HG03135 (cell line): ENCODE measurements at regions not wholly inside any gene's neighbourhood (a gene's known extent, or its start where the extent isn't known, plus 50 kb on each side); places are given as distances from the start of the nearest gene placed in this dataset.

Experiments used
- ATAC-seq: cut with Tn5 transposase; IDR thresholded peaks from one replicate; pipeline ENCODE4 v1.9.1; 2021; ENCODE audit warnings: mild to moderate bottlenecking, moderate library complexity; ENCODE audit not compliant: unreplicated experiment

DNA sequence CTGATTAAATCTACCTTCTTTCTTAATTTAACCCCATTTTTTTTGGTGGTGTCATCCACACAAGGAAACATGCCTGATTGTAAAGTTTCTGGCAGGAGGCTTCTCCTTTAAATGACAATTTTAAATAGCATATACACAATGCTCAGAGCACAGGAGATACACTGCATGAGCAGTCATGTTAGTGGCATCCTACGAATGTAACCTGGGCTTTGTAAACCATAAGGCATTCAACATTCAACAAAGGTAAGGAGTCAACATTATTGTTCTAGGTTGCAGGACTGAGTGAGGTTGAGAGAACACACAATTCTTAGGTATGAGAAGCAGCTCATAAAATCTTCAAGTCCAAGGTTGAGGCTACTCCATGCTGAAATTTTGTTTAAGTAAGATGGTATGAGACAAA is 266.6 kb upstream of the SIX2 start:
- no peak for ATAC-seq

DNA sequence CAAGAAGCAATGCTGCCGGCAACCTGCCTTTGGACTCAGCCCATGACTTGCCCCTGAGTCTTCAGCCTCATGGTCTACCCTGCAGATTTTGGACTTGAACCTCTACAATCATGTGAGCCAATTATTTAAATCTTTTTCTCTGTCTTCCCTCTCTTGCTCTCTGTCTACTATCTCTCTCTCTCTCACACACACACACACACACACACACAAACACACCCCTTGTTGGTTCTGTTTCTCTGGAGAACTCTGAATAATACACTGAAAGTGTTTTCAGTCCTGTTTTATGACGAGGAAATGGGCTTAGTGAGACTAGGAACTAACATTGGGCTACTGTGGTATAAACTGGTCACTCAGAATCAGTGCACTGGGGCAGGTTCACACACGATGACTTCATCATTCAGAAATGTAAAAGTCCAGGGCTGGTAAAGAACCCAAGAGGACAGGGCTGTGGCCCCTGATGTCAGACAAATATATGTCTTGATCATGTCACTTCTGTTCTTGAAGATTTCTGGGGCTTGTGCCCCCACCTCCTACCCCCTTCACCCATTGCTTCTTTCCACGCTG is 266.1 kb upstream of the SIX2 start:
- ATAC-seq: no peak

DNA sequence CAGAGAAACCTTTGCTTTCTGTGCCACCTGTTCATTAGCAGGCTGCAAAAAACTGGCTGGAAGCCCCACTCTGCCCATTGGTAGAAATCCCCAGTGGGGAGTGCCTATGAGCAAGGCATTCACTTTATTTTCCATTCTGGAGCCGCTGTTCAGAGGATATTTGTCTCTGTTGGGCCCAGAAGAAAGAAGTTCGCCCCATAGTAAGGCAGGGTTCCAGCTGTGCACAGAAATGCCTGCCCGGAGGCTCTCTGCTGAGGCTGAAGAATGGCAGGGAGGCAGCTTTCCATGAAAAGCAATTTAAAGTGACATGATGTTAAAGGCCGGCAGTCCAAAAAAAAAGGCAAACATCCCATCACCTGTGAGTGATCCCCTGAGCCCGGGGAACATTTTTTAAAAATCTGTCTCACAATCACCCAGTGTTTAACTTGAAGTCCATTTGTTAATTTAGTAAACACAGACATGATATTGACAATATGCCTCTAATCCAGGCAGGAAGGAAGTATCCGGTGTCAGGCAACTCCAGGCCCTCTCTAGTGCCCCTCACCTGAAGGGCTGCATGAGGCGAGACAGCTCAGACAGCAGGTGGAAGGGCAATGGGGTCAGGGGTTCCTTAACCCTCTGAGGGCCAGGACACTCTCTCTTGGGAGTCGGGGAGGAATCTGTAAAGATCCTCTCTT is 265.1 kb upstream of the SIX2 start:
- ATAC-seq: no peak

DNA sequence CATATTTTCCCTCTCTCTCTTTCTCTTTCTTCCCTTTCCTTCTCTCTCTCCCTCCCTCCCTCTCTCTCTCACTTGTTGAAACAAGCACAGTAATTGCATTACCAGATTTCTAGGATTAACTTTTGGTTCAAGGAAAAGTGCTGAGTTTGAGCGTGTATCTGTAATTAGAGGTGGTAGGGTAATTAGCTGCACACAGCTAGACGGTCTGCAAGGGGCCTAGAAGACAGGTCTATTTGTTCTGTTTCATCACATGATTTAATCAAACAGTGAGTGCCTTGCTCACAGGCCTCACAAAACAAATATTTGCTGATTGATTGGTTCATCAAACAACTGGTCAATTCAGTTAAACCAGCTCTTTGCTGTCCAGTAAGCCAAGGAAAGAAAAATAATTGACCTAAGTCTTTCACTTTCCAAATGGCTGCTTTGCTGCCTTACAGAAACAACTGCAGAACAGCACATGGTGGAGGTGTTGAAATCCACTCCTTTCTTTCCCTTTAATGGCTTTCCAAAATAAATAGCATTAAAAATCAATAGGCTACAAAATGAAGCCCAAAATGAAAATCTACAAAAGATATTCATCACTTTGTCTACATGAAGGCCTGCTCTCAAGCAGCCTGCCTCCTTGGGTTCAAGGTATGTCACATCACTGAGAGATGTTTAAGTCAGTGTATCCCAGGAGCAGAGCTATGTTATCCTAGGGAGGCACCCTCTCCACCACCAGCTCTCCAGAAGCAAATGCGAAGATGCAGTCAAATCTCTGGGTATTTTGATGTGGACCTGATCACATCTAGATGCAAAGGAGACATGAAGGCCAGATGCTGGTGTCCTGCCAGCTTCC is 264.4 kb upstream of the SIX2 start:
- ATAC-seq: no peak

DNA sequence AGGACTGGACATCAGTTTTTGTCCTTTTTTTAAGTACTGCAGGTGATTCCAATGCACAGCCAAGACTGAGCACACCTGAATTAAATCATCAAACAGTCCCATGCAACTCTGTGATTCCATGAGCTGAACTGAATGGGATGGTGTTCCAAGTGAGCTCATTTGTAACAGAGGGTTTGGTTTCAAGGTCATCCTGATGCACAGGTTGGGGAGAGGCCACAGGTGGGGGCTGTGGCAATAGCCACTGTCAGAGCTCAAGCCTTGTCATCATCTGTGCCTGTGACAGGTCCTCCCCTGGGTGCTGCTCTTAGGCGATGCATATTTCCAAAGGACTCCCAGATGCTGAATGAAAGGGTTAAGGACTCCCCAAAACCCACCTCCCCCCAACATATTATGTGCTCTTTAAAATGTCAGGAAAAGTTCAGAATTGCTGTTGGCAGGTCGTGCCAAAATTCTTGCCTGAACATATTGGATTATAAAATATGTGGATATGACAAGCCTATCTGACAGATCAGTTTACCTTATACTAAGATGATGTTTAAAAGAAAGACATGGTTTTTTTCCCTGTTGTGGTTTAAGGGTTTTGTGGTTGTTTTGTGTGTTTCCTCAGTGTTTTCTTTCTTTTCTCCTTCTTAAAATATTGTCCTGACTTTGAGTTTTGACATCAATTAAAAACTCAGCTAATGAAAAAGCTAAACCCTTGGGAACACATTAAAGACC is 263.5 kb upstream of the SIX2 start:
- no peak for ATAC-seq

DNA sequence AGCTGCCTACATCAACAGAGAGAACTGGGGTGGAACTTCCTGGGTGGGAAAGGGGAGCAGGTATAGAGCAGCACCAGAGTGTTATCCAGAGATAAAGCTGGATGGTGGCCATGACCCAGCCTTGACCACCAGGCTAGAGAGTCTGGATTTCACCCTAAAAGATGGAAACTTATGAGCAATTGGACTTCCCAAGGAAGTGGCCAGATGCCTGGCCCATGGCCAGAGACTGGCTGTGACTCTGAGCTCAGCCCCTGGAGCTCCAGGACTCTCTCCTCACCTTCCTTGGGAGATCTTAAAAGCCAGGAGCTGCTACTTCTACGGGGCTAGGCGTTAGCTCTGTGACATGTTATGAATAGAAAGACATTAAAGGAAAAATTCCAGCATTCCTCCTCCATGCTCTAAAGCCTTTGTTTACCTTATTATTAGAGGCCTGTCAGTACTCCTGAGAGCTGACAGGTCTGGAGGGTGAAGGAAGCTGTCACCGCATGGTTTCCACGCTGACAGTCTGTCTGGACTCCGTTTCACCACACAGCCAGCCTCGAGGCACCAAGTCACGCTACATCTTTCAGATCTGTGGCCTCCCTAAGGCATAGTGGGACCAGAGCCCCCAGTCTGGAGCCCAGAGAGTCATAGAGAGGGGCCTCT is 260.0 kb upstream of the SIX2 start:
- ATAC-seq: no peak

DNA sequence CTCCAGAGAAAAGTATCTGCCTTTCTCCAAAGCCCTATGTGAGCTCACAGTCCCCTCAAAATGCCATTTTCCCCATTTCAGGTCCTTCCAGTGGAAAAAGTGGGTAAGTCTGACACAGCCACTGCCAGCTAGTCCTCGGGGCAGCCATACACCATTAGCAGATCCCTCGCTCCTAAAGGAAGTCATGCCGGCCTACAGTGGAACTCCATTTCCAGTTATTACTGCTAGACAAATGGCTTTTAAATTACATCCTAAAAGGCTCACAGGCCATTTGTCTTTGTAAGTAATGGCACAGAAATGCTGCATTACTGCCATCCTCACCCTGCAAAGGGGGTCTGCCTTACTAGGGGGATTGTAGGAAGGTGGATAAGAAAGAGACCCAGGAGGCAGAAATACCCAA is 259.4 kb upstream of the SIX2 start:
- ATAC-seq: no peak

DNA sequence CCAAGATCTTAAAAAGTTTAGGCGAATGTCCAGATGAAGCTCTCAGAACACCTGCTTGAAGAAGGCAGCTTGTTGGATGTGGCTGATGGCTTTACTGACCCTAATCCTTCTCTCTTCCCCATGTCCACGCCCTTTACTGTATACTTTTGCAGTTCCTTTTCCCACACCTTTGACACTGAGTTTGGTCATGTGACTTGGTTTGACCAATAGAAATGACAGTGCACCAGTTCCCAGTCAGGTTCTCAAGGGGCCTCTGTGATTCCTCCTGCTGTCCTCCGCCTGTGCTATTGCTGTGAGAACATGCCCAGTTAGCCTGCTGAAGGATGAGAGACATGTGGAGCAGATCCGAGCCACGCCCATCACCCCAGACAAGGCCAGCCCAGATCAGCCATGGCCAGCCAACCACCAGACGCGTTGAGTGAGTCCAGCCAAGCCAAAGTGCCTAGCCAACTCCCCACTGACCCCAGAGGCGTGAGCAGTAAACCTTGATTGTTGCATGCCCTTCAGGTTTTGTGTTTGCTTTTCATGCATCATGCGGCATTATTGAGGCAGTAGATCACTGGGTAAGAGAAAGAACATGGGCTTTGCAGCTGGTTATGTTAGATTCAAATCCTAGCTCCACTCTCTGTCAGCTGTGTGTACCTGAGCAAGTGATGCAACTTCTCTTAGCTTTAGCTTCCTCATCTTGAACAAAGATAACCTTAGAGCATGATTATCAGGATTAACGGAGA is 258.0 kb upstream of the SIX2 start:
- ATAC-seq: no peak

DNA sequence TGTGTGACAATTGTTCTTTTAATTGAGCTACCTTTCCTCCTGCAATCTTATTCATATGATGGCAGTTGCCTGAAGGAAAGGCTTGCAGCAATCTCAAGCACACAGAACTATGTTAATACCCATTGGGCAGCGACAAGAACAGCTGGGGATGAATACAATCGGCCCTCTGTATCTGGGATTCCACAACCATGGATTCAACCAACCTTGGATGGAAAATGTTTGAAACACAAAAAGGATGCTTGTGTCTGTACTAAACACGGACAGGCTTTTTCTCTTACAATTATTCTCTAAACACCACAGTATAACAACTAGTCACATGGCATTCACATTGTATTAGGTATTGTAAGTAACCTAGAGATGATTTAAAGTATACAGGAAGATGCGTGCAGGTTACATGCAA is 256.1 kb upstream of the SIX2 start:
- ATAC-seq: no peak

DNA sequence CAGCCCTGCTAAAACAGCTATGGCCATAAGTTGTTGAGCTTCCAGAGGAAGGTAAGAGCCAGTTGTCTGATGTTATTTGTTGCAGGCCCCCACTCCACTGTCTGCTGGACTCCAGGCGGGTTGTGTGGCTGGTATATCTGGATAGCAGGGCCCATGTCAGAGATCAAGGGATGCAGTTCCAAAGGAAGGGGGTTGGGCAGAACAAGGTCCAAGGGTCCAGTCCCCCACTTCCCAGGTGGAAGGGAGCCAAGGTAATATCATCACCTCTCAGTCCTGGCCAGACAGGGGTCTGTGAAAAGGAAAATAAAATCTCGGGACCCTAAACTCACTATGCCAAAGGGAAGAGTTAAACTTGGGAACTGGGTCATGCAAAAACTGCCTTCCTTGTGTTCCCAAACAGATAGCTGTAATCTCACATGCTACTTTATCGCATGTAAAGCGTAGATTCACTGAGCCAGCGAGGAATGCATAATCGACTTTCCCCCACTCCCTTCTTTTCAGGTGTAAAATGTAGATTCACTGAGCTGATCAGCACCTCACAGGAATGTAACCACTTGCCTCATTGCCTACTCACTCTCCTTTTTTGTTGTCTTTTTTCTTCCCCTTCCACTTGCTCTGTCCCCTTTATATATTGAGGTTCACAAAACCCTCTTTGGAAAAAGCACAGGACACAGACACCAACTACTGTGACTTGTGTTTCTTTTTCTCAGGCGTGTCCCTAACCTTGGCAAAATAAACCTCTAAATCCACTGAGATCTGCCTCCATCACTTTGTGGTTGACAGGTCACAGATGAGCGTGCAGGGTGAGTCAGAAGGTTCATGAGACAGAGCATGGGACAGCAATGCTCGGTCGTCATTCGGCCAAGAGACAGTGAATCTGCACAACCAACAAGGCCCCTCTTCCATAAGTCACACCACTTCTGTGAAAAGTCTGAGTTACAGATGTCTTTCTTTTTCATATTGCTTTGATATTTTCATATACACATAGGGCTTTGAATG is 255.3 kb upstream of the SIX2 start:
- no peak for ATAC-seq

DNA sequence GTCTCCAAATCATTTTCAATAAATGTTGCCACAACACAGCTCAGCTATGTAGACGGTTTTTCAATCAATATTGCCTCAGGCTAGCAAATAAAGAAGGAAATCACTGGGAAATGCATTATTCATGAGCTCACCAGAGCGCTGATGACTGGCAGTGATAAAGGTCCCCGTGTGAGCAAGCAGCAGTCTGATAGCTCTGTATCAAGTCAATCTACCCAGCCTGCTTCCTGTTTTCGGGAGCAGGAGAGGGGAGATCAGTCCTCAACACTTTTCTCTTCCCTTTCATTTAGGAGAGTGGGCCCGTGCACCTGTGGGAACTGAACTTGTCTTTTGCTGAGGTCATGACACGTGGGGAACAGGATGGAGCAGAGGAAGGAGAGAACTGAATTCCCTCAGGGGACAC is 253.9 kb upstream of the SIX2 start:
- ATAC-seq: no peak

DNA sequence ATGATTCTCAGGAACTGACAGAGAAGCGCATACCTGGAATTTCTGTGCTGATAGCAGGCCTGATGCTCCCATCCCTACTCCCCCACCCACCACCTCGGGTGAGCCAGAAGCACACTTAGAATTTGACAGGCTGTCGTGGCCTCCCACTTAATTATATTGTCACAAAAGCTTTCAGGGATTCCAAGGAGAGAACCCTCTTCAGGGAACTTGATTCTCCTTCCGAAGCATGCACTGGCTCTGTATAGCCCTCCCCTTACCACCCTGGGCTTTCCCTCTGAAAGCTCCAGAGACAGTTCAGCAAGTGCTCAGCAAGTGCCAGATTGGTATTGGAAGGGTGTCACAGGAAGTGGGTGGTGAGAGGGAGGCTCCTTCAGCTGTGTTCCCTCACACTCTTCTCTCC is 252.5 kb upstream of the SIX2 start:
- ATAC-seq: no peak

DNA sequence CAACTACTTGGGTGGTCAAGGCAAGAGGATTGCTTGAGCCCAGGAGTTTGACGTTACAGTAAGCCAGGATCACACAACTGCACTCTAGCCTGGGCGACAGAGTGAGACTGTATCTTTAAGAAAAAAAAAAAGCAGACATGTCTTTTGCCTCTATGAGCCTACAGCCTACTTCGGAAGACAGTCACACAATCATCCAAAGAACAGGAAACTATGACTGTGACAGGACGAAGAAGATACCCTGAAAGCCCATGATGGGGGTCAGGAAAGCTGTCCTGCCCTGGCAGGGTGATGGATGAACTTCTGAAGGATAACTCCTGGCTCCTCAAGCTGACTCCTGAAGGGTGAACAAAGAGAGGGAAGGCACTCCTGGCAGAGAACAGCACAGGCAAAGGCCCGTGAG is 251.7 kb upstream of the SIX2 start:
- ATAC-seq: no peak

DNA sequence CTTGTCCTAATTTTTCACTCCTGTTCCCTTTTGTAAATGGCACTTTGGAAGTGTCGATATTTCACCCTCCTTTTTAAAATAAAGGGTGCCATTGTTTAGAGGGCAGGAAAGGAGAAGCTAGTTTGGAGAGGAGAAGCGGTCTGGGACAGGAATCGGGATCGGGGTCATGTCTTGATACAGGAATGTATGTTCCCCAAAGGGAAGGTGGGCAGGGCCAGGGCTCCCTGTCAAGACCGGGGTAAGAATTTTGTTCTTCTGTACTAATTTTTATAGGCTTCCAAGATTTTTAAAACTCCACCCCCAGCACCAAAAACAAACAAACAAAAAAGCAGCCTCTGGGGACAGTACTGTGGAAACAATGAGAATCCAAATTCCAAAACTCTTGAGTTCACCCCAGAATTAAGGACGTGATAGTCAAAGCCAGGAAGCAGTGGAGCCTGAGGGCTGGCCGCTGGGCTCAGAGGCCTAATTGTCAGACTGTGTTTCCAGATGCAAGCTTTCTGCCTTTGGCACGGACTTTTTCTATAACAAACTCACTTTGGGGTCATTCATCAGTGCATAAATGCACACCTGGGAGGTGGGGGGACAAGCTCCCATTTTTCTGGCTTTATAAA is 250.4 kb upstream of the SIX2 start:
- no peak for ATAC-seq

DNA sequence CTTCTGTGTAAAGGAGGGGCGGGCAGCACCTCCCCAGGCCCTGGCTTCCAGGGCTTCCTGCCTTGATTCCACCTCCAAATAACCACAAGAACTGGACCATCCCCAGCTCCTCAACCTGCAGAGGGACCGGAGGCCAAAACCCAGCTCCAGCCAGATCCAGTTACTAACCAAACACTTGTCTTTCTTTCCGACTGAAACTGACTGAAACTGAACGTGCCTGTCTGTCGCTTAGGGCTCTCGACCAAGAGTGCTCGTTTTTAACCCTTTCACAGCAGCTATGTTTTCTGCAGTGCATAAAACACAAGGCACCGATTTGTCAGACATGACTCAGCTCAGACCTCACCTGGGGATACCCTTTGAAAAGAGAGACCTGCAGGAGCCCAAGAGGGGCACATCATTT is 249.9 kb upstream of the SIX2 start:
- ATAC-seq: no peak

DNA sequence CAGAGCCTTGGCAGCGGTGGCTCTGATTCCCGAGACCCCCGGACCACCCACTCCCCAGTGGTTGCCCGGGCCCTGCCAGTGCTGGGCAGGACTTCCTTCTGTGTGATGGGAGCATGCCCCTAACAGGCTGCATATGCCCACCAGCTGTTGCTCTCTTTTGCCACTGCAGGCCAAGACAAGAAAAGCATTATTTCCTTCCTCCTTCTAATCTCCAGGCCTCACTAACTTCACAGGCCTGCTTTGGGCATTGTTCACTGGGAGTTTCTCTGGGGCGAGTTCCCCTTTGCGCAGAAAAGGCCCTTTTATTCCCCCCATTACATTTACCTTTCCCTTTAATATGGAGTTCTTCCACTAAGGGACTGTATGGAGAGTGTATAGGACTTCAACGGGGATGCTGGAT is 249.1 kb upstream of the SIX2 start:
- no peak for ATAC-seq

DNA sequence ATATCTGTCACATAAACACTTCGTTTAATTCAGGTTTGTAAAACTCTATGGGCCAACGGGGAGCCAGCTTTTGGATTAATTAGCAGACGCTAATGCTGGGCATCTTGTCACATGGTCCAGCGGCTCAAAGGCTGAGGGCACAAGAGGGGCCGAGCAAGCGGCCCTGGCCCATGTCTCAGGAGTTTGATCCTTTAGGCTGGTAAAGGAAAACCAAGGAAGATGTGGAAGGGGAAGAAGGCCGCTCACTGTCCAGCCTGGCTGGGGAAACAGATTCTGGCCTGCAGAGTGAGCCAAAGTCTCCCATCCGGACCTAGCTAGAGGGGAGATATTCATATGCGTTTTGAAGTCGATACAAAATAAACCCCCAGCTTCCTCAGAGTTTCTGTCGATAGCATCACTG is 248.6 kb upstream of the SIX2 start:
- no peak for ATAC-seq

DNA sequence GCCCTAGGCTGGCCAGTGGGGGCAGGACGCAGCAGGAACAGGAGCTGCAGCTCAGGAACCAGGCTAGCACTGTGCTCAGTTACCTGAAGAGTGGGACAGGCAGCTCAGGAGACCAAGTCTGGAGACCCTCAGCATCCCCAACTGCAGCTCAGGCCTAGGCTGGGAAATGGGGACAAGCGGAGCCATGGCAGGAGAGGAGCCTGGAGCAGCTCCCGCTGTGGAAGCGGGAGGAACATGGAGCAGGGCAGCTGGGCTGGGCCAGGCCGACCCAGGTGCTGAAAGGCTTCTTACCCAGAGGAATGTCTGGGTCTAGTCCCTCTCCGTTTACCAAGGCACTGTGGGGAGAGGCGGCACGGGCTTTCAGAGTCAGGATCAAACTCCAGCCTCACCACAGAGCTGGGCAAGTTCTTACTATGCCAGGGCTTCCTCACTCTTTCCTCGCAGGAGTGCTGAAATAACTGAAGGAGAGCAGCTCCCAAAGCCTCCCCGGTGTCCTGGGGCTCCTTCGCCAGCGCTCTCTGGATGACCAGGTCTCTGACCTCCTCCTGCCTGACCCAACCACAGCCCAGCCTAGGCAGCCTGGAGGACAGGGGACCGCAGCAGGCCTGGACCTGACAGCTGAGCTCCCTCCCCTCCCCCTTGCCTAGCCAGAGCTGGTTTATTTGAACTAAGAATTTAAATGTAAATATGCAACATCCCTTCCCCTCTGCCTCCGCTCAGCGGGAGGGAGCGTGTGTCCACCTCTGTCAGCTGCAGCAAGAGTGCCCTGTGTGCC is 247.8 kb upstream of the SIX2 start:
- ATAC-seq: no peak
